Astrocyte (in vitro differentiated cells and primary cell): ENCODE measurements at regions not wholly inside any gene's neighbourhood (a gene's known extent, or its start where the extent isn't known, plus 50 kb on each side); places are given as distances from the start of the nearest gene placed in this dataset.

Experiments
- DNase-seq: peaks from one replicate; pipeline ENCODE4 v3.0.0-alpha.2; 2010; ENCODE audit warnings: low read depth
- FAIRE-seq: peaks from 2 replicates; lab custom pipeline; 2011; peaks lifted over from hg19 to GRCh38; lab: Jason Lieb, UNC
- H2AFZ ChIP-seq: 2 replicates; pipeline ENCODE4 v1.6.0; 2012; ENCODE audit warnings: low read depth, low read length, inconsistent platforms
- H3K27ac ChIP-seq: 2 replicates; pipeline ENCODE4 v1.5.1; 2011; ENCODE audit warnings: low read depth, low read length, inconsistent platforms
- H3K27me3 ChIP-seq: 2 replicates; pipeline ENCODE4 v1.6.0; 2011; ENCODE audit warnings: low read length, inconsistent platforms; ENCODE audit not compliant: insufficient read depth
- H3K36me3 ChIP-seq: 2 replicates; pipeline ENCODE4 v1.5.1; 2011; ENCODE audit warnings: low read length, inconsistent platforms; ENCODE audit not compliant: insufficient read depth
- H3K4me1 ChIP-seq: 2 replicates; pipeline ENCODE4 v1.5.1; 2011; ENCODE audit warnings: low read length, inconsistent platforms; ENCODE audit not compliant: insufficient read depth
- H3K4me2 ChIP-seq: 2 replicates; pipeline ENCODE4 v1.6.0; 2012; ENCODE audit warnings: low read length, inconsistent platforms
- H3K4me3 ChIP-seq: 2 replicates; pipeline ENCODE4 v1.5.1; 2011; ENCODE audit warnings: low read depth, mild to moderate bottlenecking, low read length, inconsistent platforms; ENCODE audit not compliant: insufficient read depth
- H3K79me2 ChIP-seq: 2 replicates; pipeline ENCODE4 v1.6.0; 2012; ENCODE audit warnings: mild to moderate bottlenecking, low read length, inconsistent platforms; ENCODE audit not compliant: insufficient read depth
- H3K9ac ChIP-seq: 2 replicates; pipeline ENCODE4 v1.6.0; 2012; ENCODE audit warnings: mild to moderate bottlenecking, low read length, inconsistent platforms
- H3K9me3 ChIP-seq: 2 replicates; pipeline ENCODE4 v1.5.1; 2012; ENCODE audit warnings: low read depth, mild to moderate bottlenecking, low read length, inconsistent platforms; ENCODE audit not compliant: insufficient read depth
- H4K20me1 ChIP-seq: 2 replicates; pipeline ENCODE4 v1.6.0; 2012; ENCODE audit warnings: low read length, inconsistent platforms; ENCODE audit not compliant: insufficient read depth
- H3K27ac Mint-ChIP-seq: one replicate; pipeline ENCODE4 v1.8.0; 2021; ENCODE audit warnings: mild to moderate bottlenecking, mixed read lengths; ENCODE audit not compliant: unreplicated experiment
- H3K27me3 Mint-ChIP-seq: one replicate; pipeline ENCODE4 v1.8.0; 2021; ENCODE audit warnings: low read depth, mixed read lengths; ENCODE audit not compliant: unreplicated experiment
- H3K36me3 Mint-ChIP-seq: one replicate; pipeline ENCODE4 v1.8.0; 2021; ENCODE audit warnings: low read depth, mixed read lengths; ENCODE audit not compliant: unreplicated experiment
- H3K4me1 Mint-ChIP-seq: one replicate; pipeline ENCODE4 v1.8.0; 2021; ENCODE audit warnings: low read depth, mixed read lengths; ENCODE audit not compliant: unreplicated experiment
- H3K4me3 Mint-ChIP-seq: one replicate; pipeline ENCODE4 v1.8.0; 2021; ENCODE audit warnings: mild to moderate bottlenecking, moderate library complexity, mixed read lengths; ENCODE audit not compliant: unreplicated experiment
- H3K9me3 Mint-ChIP-seq: one replicate; pipeline ENCODE4 v1.8.0; 2021; ENCODE audit warnings: mild to moderate bottlenecking, mixed read lengths; ENCODE audit not compliant: unreplicated experiment
- EZH2 ChIP-seq: IDR thresholded peaks from 2 replicates; pipeline ENCODE4 v1.6.1; 2012; ENCODE audit warnings: mild to moderate bottlenecking, low read length, inconsistent platforms; ENCODE audit not compliant: insufficient read depth
- TF ChIP-seq, protein P1 (sequence below): IDR thresholded peaks from 2 replicates; pipeline ENCODE4 v1.5.1; 2011; ENCODE audit warnings: low read depth, mild to moderate bottlenecking, inconsistent platforms, low read length, moderate library complexity; ENCODE audit not compliant: insufficient read depth

DNA sequence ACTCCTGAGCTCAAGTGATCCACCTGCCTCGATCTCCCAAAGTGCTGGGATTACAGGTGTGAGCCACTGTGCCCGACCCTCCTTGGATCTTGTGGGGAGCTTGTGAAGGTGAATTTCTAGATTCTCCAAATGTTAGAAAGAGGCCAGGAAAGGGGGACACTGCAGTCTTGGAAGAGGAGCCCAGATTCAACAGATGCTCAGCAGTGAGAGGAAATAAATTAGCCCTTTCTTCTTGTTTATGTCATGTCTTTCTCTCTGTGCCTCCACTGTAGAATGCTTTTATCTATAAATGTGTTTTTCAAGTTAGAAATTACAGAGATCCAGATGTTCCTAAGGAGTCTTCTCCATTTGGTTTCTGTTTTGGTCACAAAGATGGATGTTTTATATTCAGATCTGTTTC, 346.6 kb upstream of the KAZN start:
- DNase-seq (no peak), FAIRE-seq (no peak)
- H3K27ac Mint-ChIP-seq, result no peak overlapping the region
- H3K4me3 Mint-ChIP-seq, result no peak overlapping the region
- Histone ChIP-seq H3K9ac (no peak overlapping the region), H2AFZ (no peak overlapping the region), H3K27ac (no peak overlapping the region), H3K4me2 (no peak overlapping the region), H3K79me2 (no peaks in the 10 kb centered on the region), H4K20me1 (no peaks in the 10 kb centered on the region), H3K9me3 (no peaks in the 10 kb centered on the region), H3K4me1 (no peaks in the 10 kb centered on the region), H3K36me3 (no peaks in the 10 kb centered on the region), H3K27me3 (no peaks in the 10 kb centered on the region), H3K4me3 (no peak overlapping the region)
- no peaks in the 10 kb centered on the region for H3K36me3 Mint-ChIP-seq
- peaks cover 8% of the 10 kb centered on the region for H3K4me1 Mint-ChIP-seq
- TF ChIP-seq, protein P1, sequence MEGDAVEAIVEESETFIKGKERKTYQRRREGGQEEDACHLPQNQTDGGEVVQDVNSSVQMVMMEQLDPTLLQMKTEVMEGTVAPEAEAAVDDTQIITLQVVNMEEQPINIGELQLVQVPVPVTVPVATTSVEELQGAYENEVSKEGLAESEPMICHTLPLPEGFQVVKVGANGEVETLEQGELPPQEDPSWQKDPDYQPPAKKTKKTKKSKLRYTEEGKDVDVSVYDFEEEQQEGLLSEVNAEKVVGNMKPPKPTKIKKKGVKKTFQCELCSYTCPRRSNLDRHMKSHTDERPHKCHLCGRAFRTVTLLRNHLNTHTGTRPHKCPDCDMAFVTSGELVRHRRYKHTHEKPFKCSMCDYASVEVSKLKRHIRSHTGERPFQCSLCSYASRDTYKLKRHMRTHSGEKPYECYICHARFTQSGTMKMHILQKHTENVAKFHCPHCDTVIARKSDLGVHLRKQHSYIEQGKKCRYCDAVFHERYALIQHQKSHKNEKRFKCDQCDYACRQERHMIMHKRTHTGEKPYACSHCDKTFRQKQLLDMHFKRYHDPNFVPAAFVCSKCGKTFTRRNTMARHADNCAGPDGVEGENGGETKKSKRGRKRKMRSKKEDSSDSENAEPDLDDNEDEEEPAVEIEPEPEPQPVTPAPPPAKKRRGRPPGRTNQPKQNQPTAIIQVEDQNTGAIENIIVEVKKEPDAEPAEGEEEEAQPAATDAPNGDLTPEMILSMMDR, result no peak
- no peak for TF ChIP-seq EZH2
- peaks cover 8% of the 10 kb centered on the region for H3K27me3 Mint-ChIP-seq
- peaks cover 5% of the 10 kb centered on the region for H3K9me3 Mint-ChIP-seq

DNA sequence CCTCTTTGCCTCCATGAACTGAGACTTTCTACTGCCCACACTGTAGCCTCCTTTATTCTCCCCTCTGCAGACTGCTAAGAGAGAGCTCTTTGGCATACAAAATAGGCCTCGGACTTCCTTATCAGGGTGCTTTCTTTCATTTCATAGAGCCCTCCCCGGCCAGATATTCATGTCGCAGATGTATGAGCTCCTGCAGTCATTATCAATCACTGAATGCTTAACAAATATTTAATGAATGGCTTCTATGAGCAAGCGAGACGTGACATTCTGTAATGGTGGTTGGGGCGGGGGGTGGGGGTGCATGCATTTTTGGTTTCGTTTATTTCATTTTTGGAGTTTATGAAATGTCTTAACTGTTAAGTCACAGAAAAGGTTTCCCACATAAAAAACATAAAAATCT, 344.8 kb upstream of the KAZN start:
- Mint-ChIP-seq H3K4me3 (no peak overlapping the region), H3K9me3 (peaks cover 1% of the 10 kb centered on the region), H3K36me3 (no peaks in the 10 kb centered on the region), H3K4me1 (peaks cover 8% of the 10 kb centered on the region), H3K27ac (no peak overlapping the region), H3K27me3 (peaks cover 8% of the 10 kb centered on the region)
- H3K4me3 ChIP-seq, result no peak overlapping the region
- no peaks in the 10 kb centered on the region for H3K4me1 ChIP-seq
- H2AFZ ChIP-seq, result no peak overlapping the region
- no peaks in the 10 kb centered on the region for H3K27me3 ChIP-seq
- no peak overlapping the region for H3K27ac ChIP-seq
- H3K4me2 ChIP-seq, result no peak overlapping the region
- no peaks in the 10 kb centered on the region for H4K20me1 ChIP-seq
- TF ChIP-seq, protein P1, result no peak
- no peak for TF ChIP-seq EZH2
- no peaks in the 10 kb centered on the region for H3K36me3 ChIP-seq
- DNase-seq, result no peak
- H3K79me2 ChIP-seq, result no peaks in the 10 kb centered on the region
- H3K9me3 ChIP-seq, result no peaks in the 10 kb centered on the region
- no peak overlapping the region for H3K9ac ChIP-seq
- no peak for FAIRE-seq

- H3K36me3 ChIP-seq, result no peaks in the 10 kb centered on the region
- Mint-ChIP-seq H3K4me1 (peaks cover 8% of the 10 kb centered on the region), H3K27ac (no peak overlapping the region), H3K9me3 (no peaks in the 10 kb centered on the region), H3K27me3 (peaks cover 6% of the 10 kb centered on the region), H3K36me3 (no peaks in the 10 kb centered on the region), H3K4me3 (no peak overlapping the region)
- no peak overlapping the region for H3K4me2 ChIP-seq
- H4K20me1 ChIP-seq, result no peaks in the 10 kb centered on the region
- no peaks in the 10 kb centered on the region for H3K79me2 ChIP-seq
- H3K4me1 ChIP-seq, result no peaks in the 10 kb centered on the region
- no peak overlapping the region for H3K9ac ChIP-seq
- no peaks in the 10 kb centered on the region for H3K9me3 ChIP-seq
- H3K27ac ChIP-seq, result no peak overlapping the region
- H2AFZ ChIP-seq, result no peak overlapping the region
- H3K4me3 ChIP-seq, result no peak overlapping the region
- TF ChIP-seq, protein P1, result no peak
- TF ChIP-seq EZH2, result no peak
- H3K27me3 ChIP-seq, result no peaks in the 10 kb centered on the region
- FAIRE-seq (no peak), DNase-seq (no peak)
Observed at GRCh38 chr1:14254251-14254650, 344.2 kb upstream of the KAZN start.
